CD4-positive, alpha-beta T cell (primary cell): ENCODE measurements at regions not wholly inside any gene's neighbourhood (a gene's known extent, or its start where the extent isn't known, plus 50 kb on each side); places are given as distances from the start of the nearest gene placed in this dataset.

ENCODE experiments used
- ATAC-seq: fragments of 200-7000 bp; cut with Tn5 transposase; one replicate; pipeline ENCODE4 v1.10.0; 2022; ENCODE audit warnings: mild to moderate bottlenecking; ENCODE audit not compliant: poor library complexity
- CTCF ChIA-PET: fragments of 350-600 bp; sonication (Branson Sonifier 250); formaldehyde crosslinking; loops from one replicate; lab custom pipeline; 2021; ENCODE audit warnings: antibody characterized with exemption, inconsistent platforms; lab: Charles Lee
- POLR2A ChIA-PET: fragments of 350-600 bp; sonication (Branson Sonifier 250); formaldehyde crosslinking; loops from one replicate; lab custom pipeline; 2021; ENCODE audit warnings: antibody characterized with exemption, inconsistent platforms; lab: Charles Lee
- DNase-seq, 14 experiments: peaks; one replicate each; pipeline ENCODE4 v3.0.0-alpha.2; 2013 to 2020; ENCODE audit warnings: mixed read lengths in 2 of 14
- H3K27ac ChIP-seq, 2 donors: one replicate each; pipeline versions ENCODE4 v1.5.1 to v1.7.0; 2013; ENCODE audit warnings: low read length in 2 of 2, low read depth in 1 of 2, mild to moderate bottlenecking in 1 of 2
- H3K27me3 ChIP-seq, 2 experiments: 1 replicate in 1 of 2; 2 replicates in 1 of 2; pipeline versions ENCODE4 v1.6.1 to v1.7.0; 2013; ENCODE audit warnings: low read length in 2 of 2, control low read depth in 1 of 2, mild to moderate bottlenecking in 1 of 2, moderate library complexity in 1 of 2; ENCODE audit not compliant: insufficient read depth in 2 of 2, control insufficient read depth in 1 of 2
- H3K36me3 ChIP-seq: one replicate; pipeline ENCODE4 v1.6.1; 2013; ENCODE audit warnings: low read length, control low read depth; ENCODE audit not compliant: insufficient read depth
- H3K4me1 ChIP-seq: one replicate; pipeline ENCODE4 v1.6.1; 2013; ENCODE audit warnings: low read length, control low read depth; ENCODE audit not compliant: insufficient read depth
- H3K4me3 ChIP-seq: one replicate; pipeline ENCODE4 v1.5.1; 2013; ENCODE audit warnings: mild to moderate bottlenecking, low read length, moderate library complexity
- H3K9me3 ChIP-seq, 2 experiments: 1 replicate in 1 of 2; 2 replicates in 1 of 2; pipeline versions ENCODE4 v1.6.1 to v1.7.0; 2013; ENCODE audit warnings: low read length in 2 of 2, mild to moderate bottlenecking in 2 of 2, control low read depth in 1 of 2, moderate library complexity in 1 of 2; ENCODE audit not compliant: control insufficient read depth in 1 of 2, insufficient read depth in 1 of 2
- H3K27ac Mint-ChIP-seq: one replicate; pipeline ENCODE4 v1.8.0; 2020; ENCODE audit warnings: mixed read lengths
- H3K27me3 Mint-ChIP-seq: one replicate; pipeline ENCODE4 v1.8.0; 2021; ENCODE audit warnings: mixed read lengths
- H3K36me3 Mint-ChIP-seq: one replicate; pipeline ENCODE4 v1.8.0; 2021; ENCODE audit warnings: low read depth, mixed read lengths
- H3K4me1 Mint-ChIP-seq: one replicate; pipeline ENCODE4 v1.8.0; 2021; ENCODE audit warnings: low read depth, mixed read lengths
- H3K4me3 Mint-ChIP-seq: one replicate; pipeline ENCODE4 v1.8.0; 2020; ENCODE audit warnings: mild to moderate bottlenecking, mixed read lengths
- H3K9me3 Mint-ChIP-seq: one replicate; pipeline ENCODE4 v1.8.0; 2020; ENCODE audit warnings: mixed read lengths
- intact Hi-C, 2 experiments: fragments of 100-400 bp; cut with DNase I in 1 of 2; cut with micrococcal nuclease in 1 of 2; formaldehyde crosslinking; loops; one replicate each; pipeline versions ENCODE4 v1.15.1 to v1.9.0; 2023 to 2025; cut with DNase I, micrococcal nuclease
- TF ChIP-seq, protein P1 (sequence below): fragments of 200-600 bp; IDR thresholded peaks from one replicate; pipeline ENCODE4 v1.8.0; 2022; ENCODE audit warnings: antibody characterized with exemption, mild to moderate bottlenecking

DNA sequence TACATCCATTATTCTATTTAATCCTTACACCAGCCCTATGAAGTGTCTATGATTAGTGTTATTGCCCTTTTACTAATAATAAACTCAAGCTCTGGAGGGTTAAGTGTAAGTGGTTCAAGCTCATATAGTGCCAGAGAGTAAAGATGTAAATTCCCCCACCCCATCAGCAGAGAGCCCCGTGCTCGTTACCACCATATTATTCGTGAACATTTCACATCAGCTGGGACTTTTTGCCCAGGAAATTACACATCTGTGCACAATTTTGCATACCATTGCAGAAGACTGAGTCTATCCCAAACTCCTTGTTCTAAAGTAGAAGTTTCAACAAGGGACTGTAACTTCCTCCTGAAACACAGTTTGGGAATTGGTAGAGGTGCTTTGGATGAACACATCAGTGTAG lies 220.1 kb downstream of the BCAS1 start:
- peaks cover 26% of the 10 kb centered on the region for H3K4me1 ChIP-seq
- DNase-seq (no peak), ATAC-seq (no peak)
- no peaks in the 10 kb centered on the region for H3K36me3 Mint-ChIP-seq
- intact Hi-C loops: no loop called here
- H3K9me3 ChIP-seq: no peaks in the 10 kb centered on the region
- no peaks in the 10 kb centered on the region for H3K9me3 Mint-ChIP-seq
- no peaks in the 10 kb centered on the region for H3K36me3 ChIP-seq
- H3K27me3 Mint-ChIP-seq: no peaks in the 10 kb centered on the region
- CTCF ChIA-PET: no interaction called here
- TF ChIP-seq, protein P1, sequence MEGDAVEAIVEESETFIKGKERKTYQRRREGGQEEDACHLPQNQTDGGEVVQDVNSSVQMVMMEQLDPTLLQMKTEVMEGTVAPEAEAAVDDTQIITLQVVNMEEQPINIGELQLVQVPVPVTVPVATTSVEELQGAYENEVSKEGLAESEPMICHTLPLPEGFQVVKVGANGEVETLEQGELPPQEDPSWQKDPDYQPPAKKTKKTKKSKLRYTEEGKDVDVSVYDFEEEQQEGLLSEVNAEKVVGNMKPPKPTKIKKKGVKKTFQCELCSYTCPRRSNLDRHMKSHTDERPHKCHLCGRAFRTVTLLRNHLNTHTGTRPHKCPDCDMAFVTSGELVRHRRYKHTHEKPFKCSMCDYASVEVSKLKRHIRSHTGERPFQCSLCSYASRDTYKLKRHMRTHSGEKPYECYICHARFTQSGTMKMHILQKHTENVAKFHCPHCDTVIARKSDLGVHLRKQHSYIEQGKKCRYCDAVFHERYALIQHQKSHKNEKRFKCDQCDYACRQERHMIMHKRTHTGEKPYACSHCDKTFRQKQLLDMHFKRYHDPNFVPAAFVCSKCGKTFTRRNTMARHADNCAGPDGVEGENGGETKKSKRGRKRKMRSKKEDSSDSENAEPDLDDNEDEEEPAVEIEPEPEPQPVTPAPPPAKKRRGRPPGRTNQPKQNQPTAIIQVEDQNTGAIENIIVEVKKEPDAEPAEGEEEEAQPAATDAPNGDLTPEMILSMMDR: no peak
- H3K27ac ChIP-seq: no peak overlapping the region
- H3K4me3 Mint-ChIP-seq: no peak overlapping the region
- H3K4me1 Mint-ChIP-seq: peaks cover 36% of the 10 kb centered on the region
- POLR2A ChIA-PET: no interaction called here
- H3K4me3 ChIP-seq: no peak overlapping the region
- no peak overlapping the region for H3K27ac Mint-ChIP-seq
- no peaks in the 10 kb centered on the region for H3K27me3 ChIP-seq

DNA sequence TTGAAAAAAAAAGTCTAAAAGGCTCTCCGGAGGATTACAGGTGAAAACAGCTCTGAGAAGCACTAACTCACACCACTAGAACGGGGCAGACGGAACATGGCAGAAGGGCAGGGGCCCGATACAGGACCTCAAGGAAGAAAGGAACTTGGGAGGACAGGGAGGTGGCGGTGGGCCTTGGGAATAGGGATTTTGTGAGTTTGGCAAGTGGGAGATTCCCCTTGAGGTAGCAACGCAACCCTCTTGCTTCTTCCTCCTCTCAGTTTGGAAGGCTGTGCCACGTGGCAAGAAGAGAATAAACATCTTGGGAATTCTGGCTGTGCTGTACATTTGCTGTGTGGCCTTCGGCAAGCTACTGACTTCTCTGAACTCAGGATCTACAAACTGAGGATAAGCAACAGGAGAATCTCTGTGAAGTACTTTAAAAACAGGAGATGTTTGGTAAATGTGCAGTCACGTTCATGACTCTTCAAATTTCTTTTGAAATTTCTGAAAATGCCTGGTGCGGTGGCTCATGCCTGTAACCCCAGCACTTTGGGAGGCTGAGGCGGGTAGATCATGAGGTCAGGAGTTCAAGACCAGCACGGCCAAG lies 220.8 kb downstream of the BCAS1 start:
- Histone ChIP-seq H3K4me1 (peaks cover 32% of the 10 kb centered on the region), H3K4me3 (no peak overlapping the region), H3K27ac (no peak overlapping the region), H3K9me3 (no peaks in the 10 kb centered on the region), H3K36me3 (no peaks in the 10 kb centered on the region), H3K27me3 (no peaks in the 10 kb centered on the region)
- H3K4me1 Mint-ChIP-seq: peaks cover 42% of the 10 kb centered on the region
- no peak overlapping the region for H3K4me3 Mint-ChIP-seq
- no peak overlapping the region for H3K27ac Mint-ChIP-seq
- intact Hi-C loops: loop anchor here in 1 of 2 experiments (10.0 kb wide), 1 partner anchor 45 kb away; no protein-coding TSS in a partner anchor
- TF ChIP-seq, protein P1: no peak
- H3K27me3 Mint-ChIP-seq: no peaks in the 10 kb centered on the region
- DNase-seq: no peak
- no peaks in the 10 kb centered on the region for H3K36me3 Mint-ChIP-seq
- no peak for ATAC-seq
- ChIA-PET POLR2A (no interaction called here), CTCF (no interaction called here)
- no peaks in the 10 kb centered on the region for H3K9me3 Mint-ChIP-seq

DNA sequence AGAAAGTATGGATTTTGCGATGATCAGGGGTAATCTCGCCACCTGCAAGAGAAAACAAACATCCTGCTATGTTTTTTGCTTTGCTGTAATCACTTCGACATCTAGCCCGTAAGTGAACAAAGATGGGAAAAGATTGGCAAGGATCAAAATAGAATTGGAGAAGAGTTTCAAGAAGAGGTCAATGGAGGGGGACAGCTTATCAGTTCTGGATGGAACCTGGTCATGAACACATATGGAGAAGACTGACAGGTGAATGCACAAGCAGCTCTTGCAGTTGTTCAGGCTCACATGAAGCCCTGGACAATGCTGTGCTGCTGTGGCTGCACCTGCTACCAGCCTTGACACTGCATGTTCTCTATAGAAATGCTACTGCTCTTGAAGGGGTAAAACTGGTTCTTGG lies 222.1 kb downstream of the BCAS1 start:
- no peak for ATAC-seq
- Mint-ChIP-seq H3K27ac (peak overlapping the region; percentile 83), H3K9me3 (no peaks in the 10 kb centered on the region), H3K27me3 (no peaks in the 10 kb centered on the region), H3K4me3 (peak overlapping the region; percentile 5), H3K36me3 (no peaks in the 10 kb centered on the region), H3K4me1 (peaks cover 54% of the 10 kb centered on the region)
- Histone ChIP-seq H3K36me3 (no peaks in the 10 kb centered on the region), H3K9me3 (no peaks in the 10 kb centered on the region), H3K4me1 (peaks cover 43% of the 10 kb centered on the region), H3K27ac (no peak overlapping the region), H3K27me3 (no peaks in the 10 kb centered on the region), H3K4me3 (no peak overlapping the region)
- intact Hi-C loops: loop anchor here in 1 of 2 experiments (10.0 kb wide), 1 partner anchor 46 kb away; no protein-coding TSS in a partner anchor
- POLR2A ChIA-PET: interaction anchor here (0.7 to 2.8 kb wide), 5 partner anchors 12 to 239 kb away, joined by 3 to 15 read pairs (median 12); no protein-coding TSS in a partner anchor
- TF ChIP-seq, protein P1: no peak
- no peak for DNase-seq
- CTCF ChIA-PET: no interaction called here
